Lower leg skin (tissue), 4 donors: ENCODE measurements at regions not wholly inside any gene's neighbourhood (a gene's known extent, or its start where the extent isn't known, plus 50 kb on each side); places are given as distances from the start of the nearest gene placed in this dataset.

Source experiments
- DNase-seq, 2 donors: peaks; one replicate each; pipeline ENCODE4 v3.0.0-alpha.2; 2019; ENCODE audit warnings: low spot score in 2 of 2
- H3K4me3 ChIP-seq: fragments of 200-600 bp; sonication (generic); 2 replicates; pipeline ENCODE4 v1.5.1; 2017; ENCODE audit warnings: mild to moderate bottlenecking, low read depth; ENCODE audit not compliant: poor library complexity, severe bottlenecking
- POLR2A ChIP-seq, 2 donors: fragments of 450-650 bp; IDR thresholded peaks; one replicate each; pipeline ENCODE4 v1.6.1; 2016 to 2017; ENCODE audit warnings: antibody characterized with exemption in 2 of 2, mild to moderate bottlenecking in 1 of 2, moderate library complexity in 1 of 2
- WGBS, 2 donors: methylation state at CpG; one replicate each; pipeline ENCODE4 v1.1.5; 2018; 5-methylcytosine and 5-hydroxymethylcytosine counted together
- intact Hi-C: fragments of 100-400 bp; cut with DNase I; formaldehyde crosslinking; loops from one replicate; pipeline ENCODE4 v1.15.0; 2023; ENCODE audit warnings: low total_unique reads
- TF ChIP-seq, protein P1 (sequence below), 3 donors: fragments of 450-650 bp; IDR thresholded peaks; one replicate each; pipeline ENCODE4 v1.5.1; 2016; ENCODE audit warnings: antibody characterized with exemption in 3 of 3, mild to moderate bottlenecking in 3 of 3, moderate library complexity in 2 of 3

DNA sequence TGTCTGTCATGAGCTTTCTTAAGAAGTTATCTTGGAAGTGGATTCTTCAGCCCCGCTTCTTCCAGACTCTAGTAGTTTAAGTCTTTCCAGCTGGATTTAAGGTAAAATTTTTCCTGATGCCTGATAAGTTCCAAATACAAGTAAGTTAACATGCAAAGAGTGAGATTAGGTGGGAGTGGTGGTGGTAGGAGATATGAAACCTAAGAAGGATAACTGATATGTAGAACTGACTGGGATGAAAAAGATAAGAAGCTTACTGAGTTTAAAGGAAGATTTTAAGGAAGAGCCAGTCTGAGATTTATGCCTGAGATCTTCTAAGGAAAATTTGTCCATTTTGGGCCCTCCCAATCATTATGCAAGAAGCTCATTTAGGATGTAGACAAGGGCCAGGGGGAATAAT lies 250.9 kb upstream of the SYT10 start:
- 92 to 95% methylated on average over 1 of the region's 1 CpG for WGBS, 2 donors

DNA sequence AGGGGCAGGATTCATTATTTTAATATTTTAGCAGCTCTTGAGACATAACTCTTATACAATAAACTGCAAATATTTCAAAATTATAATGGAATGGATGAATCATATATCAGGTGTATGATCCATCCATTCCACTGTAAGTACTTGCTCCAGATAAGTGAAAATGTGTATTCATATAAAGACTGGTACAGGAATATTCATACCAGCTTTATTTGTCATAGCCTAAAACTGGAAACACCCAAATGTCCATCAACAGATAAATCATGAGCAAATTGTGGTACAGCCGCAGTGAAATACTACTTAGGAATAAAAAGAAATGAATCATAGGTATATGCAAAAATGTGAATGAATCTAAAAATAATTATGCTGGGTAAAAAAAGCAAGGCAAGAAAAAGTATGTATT lies 263.6 kb upstream of the SYT10 start:
- H3K4me3 ChIP-seq, result no peak overlapping the region
- intact Hi-C loops, result no loop called here
- WGBS, 2 donors, result 67 to 76% methylated on average over 1 of the region's 1 CpG
- TF ChIP-seq POLR2A (IDR thresholded peaks at IDR 0.05), result no peak
- TF ChIP-seq, protein P1, sequence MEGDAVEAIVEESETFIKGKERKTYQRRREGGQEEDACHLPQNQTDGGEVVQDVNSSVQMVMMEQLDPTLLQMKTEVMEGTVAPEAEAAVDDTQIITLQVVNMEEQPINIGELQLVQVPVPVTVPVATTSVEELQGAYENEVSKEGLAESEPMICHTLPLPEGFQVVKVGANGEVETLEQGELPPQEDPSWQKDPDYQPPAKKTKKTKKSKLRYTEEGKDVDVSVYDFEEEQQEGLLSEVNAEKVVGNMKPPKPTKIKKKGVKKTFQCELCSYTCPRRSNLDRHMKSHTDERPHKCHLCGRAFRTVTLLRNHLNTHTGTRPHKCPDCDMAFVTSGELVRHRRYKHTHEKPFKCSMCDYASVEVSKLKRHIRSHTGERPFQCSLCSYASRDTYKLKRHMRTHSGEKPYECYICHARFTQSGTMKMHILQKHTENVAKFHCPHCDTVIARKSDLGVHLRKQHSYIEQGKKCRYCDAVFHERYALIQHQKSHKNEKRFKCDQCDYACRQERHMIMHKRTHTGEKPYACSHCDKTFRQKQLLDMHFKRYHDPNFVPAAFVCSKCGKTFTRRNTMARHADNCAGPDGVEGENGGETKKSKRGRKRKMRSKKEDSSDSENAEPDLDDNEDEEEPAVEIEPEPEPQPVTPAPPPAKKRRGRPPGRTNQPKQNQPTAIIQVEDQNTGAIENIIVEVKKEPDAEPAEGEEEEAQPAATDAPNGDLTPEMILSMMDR (IDR thresholded peaks at IDR 0.05), result no peak
- no peak for DNase-seq

More for the DNA sequence above, 250.9 kb upstream of the SYT10 start:
- TF ChIP-seq POLR2A (IDR thresholded peaks at IDR 0.05), result no peak
- TF ChIP-seq, protein P1 (IDR thresholded peaks at IDR 0.05), result no peak
- intact Hi-C loops, result no loop called here
- DNase-seq, result no peak
- H3K4me3 ChIP-seq, result no peak overlapping the region

DNA sequence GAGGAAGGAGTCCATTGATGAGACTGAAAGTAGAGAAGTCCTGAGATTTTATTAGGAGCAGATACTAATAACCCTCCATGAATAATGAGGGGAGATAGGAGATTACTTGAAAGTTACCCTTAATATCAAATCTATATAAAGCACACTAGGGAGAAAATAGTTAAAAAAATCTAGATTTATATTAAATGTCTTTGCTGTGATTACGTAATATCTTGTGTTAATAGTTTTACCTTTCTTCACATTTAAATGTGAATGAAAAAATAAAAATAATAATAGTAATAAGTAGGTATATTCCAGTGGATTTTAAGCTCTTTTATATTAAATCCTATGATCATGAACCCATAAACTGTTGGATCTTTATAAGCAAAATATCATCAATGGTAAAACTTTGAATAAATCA lies 267.3 kb upstream of the SYT10 start:
- intact Hi-C loops, result no loop called here

DNA sequence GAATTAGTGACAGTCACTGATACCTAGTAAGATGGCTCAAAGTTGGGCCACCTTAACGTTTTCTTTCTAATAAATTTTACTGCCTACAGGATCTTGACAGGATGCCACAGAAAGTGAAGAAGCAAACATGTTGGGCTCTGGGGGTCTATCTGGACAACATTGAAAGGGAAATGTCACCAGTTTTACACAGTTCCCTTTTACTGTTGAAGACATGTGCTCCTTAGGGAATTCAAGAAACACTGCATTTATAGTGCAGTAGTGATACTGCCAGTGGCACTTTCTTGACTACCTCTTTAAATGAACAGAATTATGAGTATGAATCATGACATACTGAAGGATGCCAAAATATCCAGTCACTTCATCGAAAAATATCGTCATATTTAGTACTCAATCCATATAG lies 269.3 kb upstream of the SYT10 start:
- intact Hi-C loops, result no loop called here
- 58 to 62% methylated on average over 3 of the region's 3 CpGs for WGBS, 2 donors
- TF ChIP-seq POLR2A (IDR thresholded peaks at IDR 0.05), result no peak
- TF ChIP-seq, protein P1 (IDR thresholded peaks at IDR 0.05), result no peak
- no peak overlapping the region for H3K4me3 ChIP-seq
- DNase-seq, result no peak

More for the DNA sequence above, 267.3 kb upstream of the SYT10 start:
- DNase-seq, result no peak
- H3K4me3 ChIP-seq, result no peak overlapping the region
- WGBS, 2 donors, result 82 to 92% methylated on average over 1 of the region's 1 CpG
- TF ChIP-seq, protein P1 (IDR thresholded peaks at IDR 0.05), result no peak
- TF ChIP-seq POLR2A (IDR thresholded peaks at IDR 0.05), result no peak

DNA sequence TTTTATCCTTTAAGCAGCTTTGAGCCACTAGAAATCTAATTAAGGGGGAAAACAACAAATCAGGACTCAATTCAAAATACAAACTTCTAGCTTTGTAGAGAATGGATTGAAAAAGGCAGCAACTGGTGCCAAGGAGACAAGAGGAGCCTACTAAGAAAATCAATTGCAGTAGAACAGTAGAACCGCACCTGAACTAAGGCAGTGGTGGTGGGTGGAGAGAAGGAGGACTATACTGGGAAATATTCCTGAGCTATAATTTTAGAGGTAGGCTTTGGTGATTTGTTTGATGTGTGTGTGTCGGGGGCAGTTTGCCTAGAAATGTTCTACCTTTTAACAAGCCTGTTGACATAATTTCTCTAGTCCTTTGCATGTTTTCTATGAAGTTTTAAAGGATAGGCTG lies 270.9 kb upstream of the SYT10 start:
- intact Hi-C loops, result no loop called here
- no peak for DNase-seq
- H3K4me3 ChIP-seq, result no peak overlapping the region
- 72 to 80% methylated on average over 2 of the region's 2 CpGs for WGBS, 2 donors
- TF ChIP-seq, protein P1 (IDR thresholded peaks at IDR 0.05), result no peak
- no peak for TF ChIP-seq POLR2A (IDR thresholded peaks at IDR 0.05)

DNA sequence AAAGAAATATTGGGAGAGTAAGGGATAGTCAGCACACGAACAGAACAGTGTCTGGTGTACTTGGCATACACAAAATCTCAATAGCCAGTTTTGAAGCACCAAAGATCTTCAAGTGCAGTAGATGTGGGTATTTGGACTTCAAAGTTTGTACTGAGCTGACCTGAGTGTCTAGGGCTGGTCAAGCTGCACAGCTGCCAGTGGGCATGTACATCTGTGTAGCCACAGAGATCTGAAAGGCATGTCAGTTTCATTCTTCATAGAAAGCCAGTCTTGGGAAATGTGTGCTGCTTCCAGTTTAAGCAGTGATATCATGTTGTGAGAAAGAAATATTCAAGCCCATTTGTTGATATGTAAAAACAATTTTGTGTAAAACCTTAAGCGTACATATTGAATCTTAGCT lies 279.0 kb upstream of the SYT10 start:
- H3K4me3 ChIP-seq, result no peak overlapping the region
- TF ChIP-seq, protein P1 (IDR thresholded peaks at IDR 0.05), result no peak
- no peak for TF ChIP-seq POLR2A (IDR thresholded peaks at IDR 0.05)
- intact Hi-C loops, result no loop called here
- no peak for DNase-seq
- WGBS, 2 donors, result 89 to 93% methylated on average over 2 of the region's 2 CpGs
